Fibroblast of peridontal ligament (primary cell): ENCODE measurements at regions not wholly inside any gene's neighbourhood (a gene's known extent, or its start where the extent isn't known, plus 50 kb on each side); places are given as distances from the start of the nearest gene placed in this dataset.

Source experiments
- DNase-seq: peaks from one replicate; pipeline ENCODE4 v3.0.0-alpha.2; 2010; ENCODE audit errors: extremely low read depth

- peak; percentile 56 for DNase-seq
Measured at GRCh38 chr1:59081795-59082194, 215.1 kb upstream of the FGGY start.

GRCh38 chr1:59083946-59084865, 212.7 kb upstream of the FGGY start:
- no peak for DNase-seq

- DNase-seq = no peak
Measured at GRCh38 chr1:59085101-59085500, 211.8 kb upstream of the FGGY start.

- peak; percentile 25 for DNase-seq
Measured at GRCh38 chr1:59089036-59089798, 207.7 kb upstream of the FGGY start.

- no peak for DNase-seq
Measured at GRCh38 chr1:59089922-59090457, 206.9 kb upstream of the FGGY start.

- no peak for DNase-seq
Measured at GRCh38 chr1:59092126-59092525, 204.8 kb upstream of the FGGY start.

- no peak for DNase-seq
Measured at GRCh38 chr1:59094001-59094400, 202.9 kb upstream of the FGGY start.

GRCh38 chr1:59096501-59096900, 200.4 kb upstream of the FGGY start:
- no peak for DNase-seq

- DNase-seq = no peak
Measured at GRCh38 chr1:59098655-59099054, 198.2 kb upstream of the FGGY start.

GRCh38 chr1:59100708-59101374, 196.1 kb upstream of the FGGY start:
- peak; percentile 31 for DNase-seq

- DNase-seq = no peak
Measured at GRCh38 chr1:59101518-59101917, 195.4 kb upstream of the FGGY start.

GRCh38 chr1:59103457-59103856, 193.4 kb upstream of the FGGY start:
- no peak for DNase-seq

GRCh38 chr1:59104191-59104760, 192.6 kb upstream of the FGGY start:
- no peak for DNase-seq

GRCh38 chr1:59105548-59106507, 191.1 kb upstream of the FGGY start:
- DNase-seq = no peak

GRCh38 chr1:59107516-59107915, 189.4 kb upstream of the FGGY start:
- peak; percentile 76 for DNase-seq

GRCh38 chr1:59107916-59108315, 189.0 kb upstream of the FGGY start:
- no peak for DNase-seq

GRCh38 chr1:59108481-59109317, 188.2 kb upstream of the FGGY start:
- no peak for DNase-seq

- no peak for DNase-seq
Measured at GRCh38 chr1:59110271-59110670, 186.6 kb upstream of the FGGY start.

- no peak for DNase-seq
Measured at GRCh38 chr1:59113876-59114457, 182.9 kb upstream of the FGGY start.
